ENCODE measurements at regions not wholly inside any gene's neighbourhood (a gene's known extent, or its start where the extent isn't known, plus 50 kb on each side); places are given as distances from the start of the nearest gene placed in this dataset.

GRCh38 chr12:93302331-93303229 lies 75.1 kb upstream of the NUDT4 start:
- DNase-seq (ENCODE audit: low spot score in 2 of 2) (no peak), ATAC-seq (peak in 1 of 2 donors; percentile 70)
- H3K9me3 Mint-ChIP-seq: peaks cover 5 to 10% of the 10 kb centered on the region in 2 donors
- H3K36me3 Mint-ChIP-seq: peaks cover 6 to 10% of the 10 kb centered on the region in 2 donors
- no peak overlapping the region for H3K27ac Mint-ChIP-seq

- Mint-ChIP-seq H3K36me3 (peaks cover 6 to 10% of the 10 kb centered on the region in 2 donors), H3K27ac (no peak overlapping the region)
- ATAC-seq: no peak
Observed at GRCh38 chr12:93306636-93307035, 71.1 kb upstream of the NUDT4 start.

GRCh38 chr12:93308281-93308680 lies 69.4 kb upstream of the NUDT4 start:
- DNase-seq (ENCODE audit: low spot score in 2 of 2): no peak
- Mint-ChIP-seq H3K9me3 (peaks cover 5 to 10% of the 10 kb centered on the region in 2 donors), H3K36me3 (peaks cover 6 to 10% of the 10 kb centered on the region in 2 donors), H3K27ac (no peak overlapping the region)
- no peak for ATAC-seq

More at GRCh38 chr12:93306636-93307035, 71.1 kb upstream of the NUDT4 start:
- peaks cover 5 to 10% of the 10 kb centered on the region in 2 donors for H3K9me3 Mint-ChIP-seq
- no peak for DNase-seq (ENCODE audit: low spot score in 2 of 2)

- Mint-ChIP-seq H3K36me3 (peaks cover 0 to 1% of the 10 kb centered on the region in 2 donors), H3K9me3 (peaks cover 0 to under 1% of the 10 kb centered on the region in 2 donors), H3K27ac (no peak overlapping the region)
- ATAC-seq (no peak), DNase-seq (ENCODE audit: low spot score in 2 of 2) (no peak)
Observed at GRCh38 chr12:93311827-93312226, 65.9 kb upstream of the NUDT4 start.

GRCh38 chr12:93314177-93314497 lies 63.6 kb upstream of the NUDT4 start:
- no peak overlapping the region for H3K27ac Mint-ChIP-seq
- ATAC-seq (no peak), DNase-seq (ENCODE audit: low spot score in 2 of 2) (no peak)
- no peaks in the 10 kb centered on the region for H3K36me3 Mint-ChIP-seq
- H3K9me3 Mint-ChIP-seq: no peaks in the 10 kb centered on the region

- no peaks in the 10 kb centered on the region for H3K9me3 Mint-ChIP-seq
- ATAC-seq: no peak
- H3K36me3 Mint-ChIP-seq: no peaks in the 10 kb centered on the region
- H3K27ac Mint-ChIP-seq: no peak overlapping the region
- DNase-seq (ENCODE audit: low spot score in 2 of 2): no peak
Observed at GRCh38 chr12:93315385-93315906, 62.3 kb upstream of the NUDT4 start.

GRCh38 chr12:93315907-93316622 lies 61.7 kb upstream of the NUDT4 start:
- Mint-ChIP-seq H3K27ac (no peak overlapping the region), H3K36me3 (no peaks in the 10 kb centered on the region), H3K9me3 (no peaks in the 10 kb centered on the region)
- no peak for DNase-seq (ENCODE audit: low spot score in 2 of 2)
- ATAC-seq: no peak

DNA sequence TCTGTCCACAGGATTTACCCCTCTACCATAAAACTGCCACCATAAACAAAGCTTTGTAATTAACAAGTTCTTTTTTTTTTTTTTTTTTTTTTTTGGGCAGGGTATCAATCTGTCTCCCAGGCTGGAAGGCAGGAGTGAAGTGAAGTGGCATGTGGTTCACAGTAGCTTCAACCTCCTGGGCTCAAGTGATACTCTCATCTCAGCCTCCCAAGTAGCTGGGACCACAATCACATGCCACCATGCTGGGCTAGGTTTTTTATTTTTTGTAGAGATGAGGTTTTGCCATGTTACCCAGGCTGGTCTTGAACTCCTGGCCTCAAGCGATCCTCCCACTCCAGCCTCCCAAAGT lies 61.1 kb upstream of the NUDT4 start:
- Mint-ChIP-seq H3K36me3 (no peaks in the 10 kb centered on the region), H3K27ac (no peak overlapping the region), H3K9me3 (no peaks in the 10 kb centered on the region)
- DNase-seq (ENCODE audit: low spot score in 2 of 2) (no peak), ATAC-seq (no peak)

- Mint-ChIP-seq H3K36me3 (no peaks in the 10 kb centered on the region), H3K27ac (no peak overlapping the region), H3K9me3 (no peaks in the 10 kb centered on the region)
- ATAC-seq (no peak), DNase-seq (ENCODE audit: low spot score in 2 of 2) (no peak)
Observed at GRCh38 chr12:93317227-93317626, 60.5 kb upstream of the NUDT4 start.

DNA sequence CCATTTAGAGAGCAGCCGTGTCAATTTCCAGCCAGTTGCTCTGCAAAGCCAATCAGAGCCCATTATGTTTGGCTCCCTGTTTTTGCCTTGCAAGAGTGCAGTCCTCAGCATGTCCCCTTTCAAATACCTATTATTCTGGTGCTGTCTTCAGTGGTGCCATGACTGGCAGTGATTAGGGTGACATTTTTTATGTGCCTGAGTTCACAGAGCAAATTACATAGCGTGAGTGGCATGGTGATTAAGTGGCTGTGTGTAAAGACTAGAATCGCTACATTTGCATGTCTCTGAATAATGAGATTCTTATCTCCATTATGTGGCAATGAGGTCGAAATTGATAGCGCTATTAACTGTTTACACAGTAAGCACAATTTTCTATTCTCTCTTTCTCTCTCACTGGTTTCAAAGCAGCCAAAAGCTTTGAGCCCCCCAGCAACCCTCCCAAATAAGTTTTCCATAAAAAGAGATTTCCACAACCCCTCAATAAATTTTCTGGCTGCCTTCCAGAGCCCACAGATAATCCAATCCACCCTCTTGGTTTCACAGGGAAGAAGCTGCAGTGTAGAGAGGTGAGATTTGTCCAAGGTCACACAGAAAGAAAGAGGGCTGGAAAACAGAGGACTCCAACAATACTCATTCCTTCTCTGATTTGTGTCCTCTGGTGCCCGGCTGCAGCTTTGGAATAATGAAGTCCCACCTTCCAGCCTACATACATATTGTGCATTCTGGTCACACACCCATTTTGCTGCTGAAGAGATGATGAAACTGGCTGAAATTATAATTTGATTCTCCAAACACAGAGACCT lies 58.8 kb upstream of the NUDT4 start:
- Mint-ChIP-seq H3K27ac (no peak overlapping the region), H3K36me3 (no peaks in the 10 kb centered on the region), H3K9me3 (no peaks in the 10 kb centered on the region)
- no peak for DNase-seq (ENCODE audit: low spot score in 2 of 2)
- ATAC-seq: no peak

- ATAC-seq (no peak), DNase-seq (ENCODE audit: low spot score in 2 of 2) (no peak)
- H3K9me3 Mint-ChIP-seq: no peaks in the 10 kb centered on the region
- no peak overlapping the region for H3K27ac Mint-ChIP-seq
- H3K36me3 Mint-ChIP-seq: no peaks in the 10 kb centered on the region
Observed at GRCh38 chr12:93319523-93320050, 58.1 kb upstream of the NUDT4 start.

DNA sequence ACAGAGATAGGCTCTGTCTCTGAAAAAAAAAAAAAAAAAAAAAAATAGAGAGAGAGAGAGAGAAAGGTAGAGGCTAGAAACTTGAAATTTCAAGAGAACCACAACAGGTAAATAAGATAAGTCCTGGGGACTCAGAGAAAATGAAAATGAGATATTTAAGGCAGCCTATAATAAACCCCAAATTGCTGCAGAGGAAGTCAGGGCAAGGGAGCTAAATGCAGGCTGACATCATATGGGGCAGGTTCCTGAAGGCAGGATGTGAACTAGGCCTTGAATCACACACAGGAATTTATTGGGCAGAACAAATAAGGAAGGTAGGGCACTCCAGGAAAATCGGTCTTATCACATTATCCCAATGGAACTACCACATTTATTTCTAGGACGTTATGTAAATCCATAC lies 54.9 kb upstream of the NUDT4 start:
- DNase-seq (ENCODE audit: low spot score in 2 of 2): no peak
- ATAC-seq: no peak
- Mint-ChIP-seq H3K9me3 (no peaks in the 10 kb centered on the region), H3K36me3 (no peaks in the 10 kb centered on the region), H3K27ac (no peak overlapping the region)

DNA sequence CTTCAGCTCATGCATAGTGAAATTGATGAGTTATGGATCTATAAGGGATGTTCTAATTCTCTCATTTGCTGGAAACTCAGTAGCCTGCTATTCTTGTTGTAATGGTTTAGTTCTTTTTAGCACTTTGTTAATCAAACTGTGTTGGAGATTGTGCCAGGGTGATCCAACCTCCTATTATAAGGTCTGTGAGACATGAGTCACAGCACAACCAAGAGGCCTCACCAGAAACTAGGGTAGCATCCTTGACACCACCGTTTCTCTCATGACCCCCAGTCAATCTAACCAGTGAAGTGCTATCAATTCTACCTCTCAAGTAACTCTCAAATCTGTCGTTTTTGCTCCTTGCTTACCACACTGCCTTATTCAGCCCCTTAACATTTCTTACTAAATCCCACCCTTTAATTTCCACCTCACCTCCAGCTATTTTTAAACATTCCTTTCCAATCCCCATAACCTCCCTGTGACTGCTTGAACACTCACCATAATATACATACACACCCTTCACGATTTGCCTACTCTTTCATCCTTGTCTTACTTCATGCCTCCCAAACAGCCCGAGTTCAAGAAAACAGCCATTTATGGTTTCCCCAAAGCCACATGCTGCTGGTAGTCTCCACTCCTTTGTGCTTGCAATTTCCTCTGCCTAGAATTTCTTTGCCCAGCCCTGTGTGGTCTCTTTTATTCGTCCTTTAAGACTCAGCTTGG lies 53.9 kb upstream of the NUDT4 start:
- ATAC-seq: no peak
- no peaks in the 10 kb centered on the region for H3K36me3 Mint-ChIP-seq
- H3K27ac Mint-ChIP-seq: no peak overlapping the region
- H3K9me3 Mint-ChIP-seq: no peaks in the 10 kb centered on the region
- DNase-seq (ENCODE audit: low spot score in 2 of 2): no peak

DNA sequence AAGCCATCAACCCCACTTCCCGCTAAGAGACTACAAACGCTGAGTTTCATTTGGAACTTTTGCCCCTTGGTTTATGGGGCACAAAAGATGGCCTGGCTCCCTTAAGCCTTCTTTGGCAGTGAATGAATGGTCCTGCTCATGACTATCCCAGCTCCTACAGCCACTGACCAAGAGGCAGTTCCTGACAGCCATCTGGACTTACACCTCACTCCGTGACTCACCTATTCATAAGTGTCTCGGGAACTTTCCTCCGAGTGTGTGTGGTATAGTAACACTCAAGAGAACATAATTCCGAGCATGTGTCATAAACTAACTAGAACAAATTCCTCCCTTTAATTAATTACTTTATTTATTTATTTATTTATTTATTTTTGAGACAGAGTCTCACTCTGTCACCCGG lies 51.9 kb upstream of the NUDT4 start:
- no peak for DNase-seq (ENCODE audit: low spot score in 2 of 2)
- ATAC-seq: no peak
- no peaks in the 10 kb centered on the region for H3K9me3 Mint-ChIP-seq
- no peak overlapping the region for H3K27ac Mint-ChIP-seq
- H3K36me3 Mint-ChIP-seq: no peaks in the 10 kb centered on the region

Data from activated naive CD4-positive, alpha-beta T cell treated with anti-CD3 and anti-CD28 coated beads, Interleukin-2, amount 50 U/mL, for 72 hours (primary cell).